D721Med (cell line): ENCODE measurements at regions not wholly inside any gene's neighbourhood (a gene's known extent, or its start where the extent isn't known, plus 50 kb on each side); places are given as distances from the start of the nearest gene placed in this dataset.
"Not testable (repeated sequence)": the region's sequence is repeated elsewhere in the genome, so short reads cannot be mapped to it uniquely, and the experiment has no call there.

Source experiments
- DNase-seq: peaks from one replicate; pipeline ENCODE4 v3.0.0; 2011; ENCODE audit warnings: low spot score; ENCODE audit not compliant: insufficient read length
- FAIRE-seq: peaks from 2 replicates; lab custom pipeline; 2011; peaks lifted over from hg19 to GRCh38; lab: Jason Lieb, UNC
- CTCF ChIP-seq: IDR thresholded peaks from 2 replicates; pipeline ENCODE4 v1.5.1; 2012; ENCODE audit warnings: mild to moderate bottlenecking, control low read depth; ENCODE audit not compliant: insufficient read depth; ENCODE audit errors: missing control alignments

GRCh38 chr6:144510859-144511258 lies 225.7 kb downstream of the UTRN start:
- TF ChIP-seq CTCF, result no peak
- DNase-seq (no peak), FAIRE-seq (no peak)

- no peak for DNase-seq
- TF ChIP-seq CTCF, result no peak
- no peak for FAIRE-seq
Measured at GRCh38 chr6:144515761-144516160, 230.6 kb downstream of the UTRN start.

GRCh38 chr6:144519426-144519825 lies 234.3 kb downstream of the UTRN start:
- no peak for DNase-seq
- no peak for TF ChIP-seq CTCF
- no peak for FAIRE-seq

GRCh38 chr6:144528743-144529425 lies 243.7 kb downstream of the UTRN start:
- FAIRE-seq, result no peak
- TF ChIP-seq CTCF, result no peak
- DNase-seq, result no peak

- DNase-seq, result no peak
- TF ChIP-seq CTCF, result no peak
- FAIRE-seq, result no peak
Measured at GRCh38 chr6:144530118-144530517, 245.0 kb downstream of the UTRN start.

GRCh38 chr6:144532238-144532637 lies 247.1 kb downstream of the UTRN start:
- FAIRE-seq, DNase-seq: not testable (repeated sequence)

- no peak for DNase-seq
- TF ChIP-seq CTCF, result no peak
- FAIRE-seq, result no peak
Measured at GRCh38 chr6:144534180-144534579, 249.0 kb downstream of the UTRN start.
